Kidney (tissue), 13 donors: ENCODE measurements at regions not wholly inside any gene's neighbourhood (a gene's known extent, or its start where the extent isn't known, plus 50 kb on each side); places are given as distances from the start of the nearest gene placed in this dataset.

Source experiments
- DNase-seq, 5 donors: peaks; one replicate each; pipeline ENCODE4 v3.0.0-alpha.2; 2013 to 2020
- FAIRE-seq: peaks from 2 replicates; lab custom pipeline; 2012; peaks lifted over from hg19 to GRCh38; lab: Jason Lieb, UNC
- H3K27ac ChIP-seq, 2 donors: one replicate each; pipeline ENCODE4 v1.7.0; 2013; ENCODE audit warnings: low read depth in 2 of 2, low read length in 2 of 2, inconsistent platforms in 1 of 2
- H3K27me3 ChIP-seq: one replicate; pipeline ENCODE4 v1.7.1; 2013; ENCODE audit warnings: low read length, inconsistent platforms; ENCODE audit not compliant: control insufficient read depth, insufficient read depth
- H3K36me3 ChIP-seq, 3 donors: one replicate each; pipeline versions ENCODE4 v1.7.0 to v1.7.1; 2013; ENCODE audit warnings: low read length in 3 of 3, control low read depth in 1 of 3, inconsistent platforms in 1 of 3; ENCODE audit not compliant: insufficient read depth in 3 of 3, control insufficient read depth in 2 of 3
- H3K4me1 ChIP-seq, 3 donors: one replicate each; pipeline versions ENCODE4 v1.7.0 to v1.7.1; 2013; ENCODE audit warnings: low read length in 3 of 3, inconsistent platforms in 1 of 3, low read depth in 1 of 3; ENCODE audit not compliant: control insufficient read depth in 2 of 3, insufficient read depth in 2 of 3
- H3K4me3 ChIP-seq, 3 donors: one replicate each; pipeline versions ENCODE4 v1.7.0 to v1.8.1; 2013; ENCODE audit warnings: low read length in 3 of 3, control low read depth in 1 of 3, inconsistent platforms in 1 of 3
- H3K9ac ChIP-seq, 3 donors: one replicate each; pipeline versions ENCODE4 v1.7.0 to v1.7.1; 2013; ENCODE audit warnings: low read length in 3 of 3, control low read depth in 1 of 3, inconsistent platforms in 1 of 3
- H3K9me3 ChIP-seq, 3 donors: one replicate each; pipeline versions ENCODE4 v1.7.0 to v1.7.1; 2013; ENCODE audit warnings: low read length in 3 of 3, control low read depth in 1 of 3, inconsistent platforms in 1 of 3; ENCODE audit not compliant: control insufficient read depth in 2 of 3, insufficient read depth in 1 of 3
- intact Hi-C: fragments of 100-400 bp; cut with DNase I; formaldehyde crosslinking; loops from one replicate; pipeline ENCODE4 v1.11.1; 2022
- TF ChIP-seq, protein P1 (sequence below): IDR thresholded peaks from 3 replicates; pipeline ENCODE4 v1.5.1; 2012; ENCODE audit warnings: mild to moderate bottlenecking, moderate library complexity, borderline replicate concordance; ENCODE audit not compliant: insufficient read depth; ENCODE audit errors: extremely low read depth
- donor health status: control.
- donor health status: control.
- donor health status: control.
- donor health status: control.
- donor health status: control.
- donor health status: DM: yes; HTN: yes; CAD: no.
- donor health status: Normal renal cell carcinoma (clear cell type).

DNA sequence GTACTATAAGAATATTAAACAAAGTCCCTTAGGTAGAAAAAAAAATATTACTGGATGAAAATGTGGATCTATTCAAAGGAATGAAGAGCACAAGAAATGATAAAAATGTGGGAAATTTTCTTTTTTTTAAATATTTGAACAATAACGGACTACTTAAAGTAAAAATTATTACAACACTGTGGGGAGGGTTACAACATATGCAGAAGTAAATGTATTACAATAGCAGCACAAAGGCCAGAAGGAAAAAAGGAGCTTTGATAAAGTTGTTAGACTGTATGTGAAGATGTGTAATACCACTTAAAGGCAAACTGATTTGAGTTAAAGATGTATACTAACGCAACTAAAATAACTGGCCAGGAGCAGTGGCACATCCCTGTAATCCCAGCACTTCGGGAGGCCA lies 427.1 kb downstream of the SHQ1 start:
- H3K27me3 ChIP-seq, result no peaks in the 10 kb centered on the region
- TF ChIP-seq, protein P1, sequence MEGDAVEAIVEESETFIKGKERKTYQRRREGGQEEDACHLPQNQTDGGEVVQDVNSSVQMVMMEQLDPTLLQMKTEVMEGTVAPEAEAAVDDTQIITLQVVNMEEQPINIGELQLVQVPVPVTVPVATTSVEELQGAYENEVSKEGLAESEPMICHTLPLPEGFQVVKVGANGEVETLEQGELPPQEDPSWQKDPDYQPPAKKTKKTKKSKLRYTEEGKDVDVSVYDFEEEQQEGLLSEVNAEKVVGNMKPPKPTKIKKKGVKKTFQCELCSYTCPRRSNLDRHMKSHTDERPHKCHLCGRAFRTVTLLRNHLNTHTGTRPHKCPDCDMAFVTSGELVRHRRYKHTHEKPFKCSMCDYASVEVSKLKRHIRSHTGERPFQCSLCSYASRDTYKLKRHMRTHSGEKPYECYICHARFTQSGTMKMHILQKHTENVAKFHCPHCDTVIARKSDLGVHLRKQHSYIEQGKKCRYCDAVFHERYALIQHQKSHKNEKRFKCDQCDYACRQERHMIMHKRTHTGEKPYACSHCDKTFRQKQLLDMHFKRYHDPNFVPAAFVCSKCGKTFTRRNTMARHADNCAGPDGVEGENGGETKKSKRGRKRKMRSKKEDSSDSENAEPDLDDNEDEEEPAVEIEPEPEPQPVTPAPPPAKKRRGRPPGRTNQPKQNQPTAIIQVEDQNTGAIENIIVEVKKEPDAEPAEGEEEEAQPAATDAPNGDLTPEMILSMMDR, result no peak
- H3K9ac ChIP-seq, result no peak overlapping the region
- no peak overlapping the region for H3K27ac ChIP-seq
- intact Hi-C loops, result no loop called here
- FAIRE-seq, result no peak
- H3K4me1 ChIP-seq, result no peaks in the 10 kb centered on the region
- peaks cover 0 to 6% (median 3%) of the 10 kb centered on the region in 3 donors for H3K9me3 ChIP-seq
- no peak overlapping the region for H3K4me3 ChIP-seq
- DNase-seq, result no peak
- no peaks in the 10 kb centered on the region for H3K36me3 ChIP-seq

DNA sequence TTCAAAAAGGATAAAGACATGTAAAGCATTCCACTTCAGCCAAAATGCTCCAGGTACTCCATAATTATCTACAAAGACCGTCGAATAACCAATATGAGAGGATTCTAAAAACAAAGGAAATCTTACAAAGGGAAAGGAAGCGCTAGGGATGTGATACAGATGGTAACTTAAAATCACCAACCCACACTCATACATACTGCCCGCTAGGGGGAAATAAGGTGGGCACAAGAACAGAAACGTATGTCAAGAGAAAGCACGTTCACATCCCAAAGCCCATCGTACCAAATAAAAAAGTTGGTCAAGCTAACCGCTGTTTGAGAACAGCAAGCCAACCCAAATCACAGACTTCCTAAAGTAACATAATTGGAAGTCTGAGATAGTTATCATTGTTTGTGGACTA lies 429.4 kb downstream of the SHQ1 start:
- TF ChIP-seq, protein P1, result no peak
- no peak overlapping the region for H3K27ac ChIP-seq
- no peaks in the 10 kb centered on the region for H3K4me1 ChIP-seq
- intact Hi-C loops, result no loop called here
- H3K9ac ChIP-seq, result no peak overlapping the region
- no peaks in the 10 kb centered on the region for H3K27me3 ChIP-seq
- no peak for FAIRE-seq
- H3K9me3 ChIP-seq, result peaks cover 0 to 6% (median 3%) of the 10 kb centered on the region in 3 donors
- no peaks in the 10 kb centered on the region for H3K36me3 ChIP-seq
- DNase-seq, result no peak
- no peak overlapping the region for H3K4me3 ChIP-seq

DNA sequence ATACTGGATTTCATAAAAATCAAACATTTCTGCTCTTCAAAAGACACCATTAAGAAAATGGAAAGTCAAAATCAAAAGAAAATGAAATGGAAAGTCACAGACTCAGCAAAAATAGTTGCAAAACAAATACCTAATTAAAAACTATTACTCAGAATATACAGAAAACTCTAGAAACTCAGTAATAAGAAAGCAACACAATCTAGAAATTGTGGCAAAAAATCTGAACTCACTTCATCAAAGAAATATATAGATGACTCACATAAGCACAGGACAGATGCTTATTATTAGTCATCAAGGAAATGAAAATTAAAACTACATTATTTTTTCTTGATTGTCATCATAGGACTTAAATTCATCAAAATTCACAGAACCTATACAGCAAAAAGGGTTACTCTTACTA lies 430.0 kb downstream of the SHQ1 start:
- TF ChIP-seq, protein P1, result no peak
- Histone ChIP-seq H3K27ac (no peak overlapping the region), H3K4me3 (no peak overlapping the region), H3K9ac (no peak overlapping the region), H3K27me3 (no peaks in the 10 kb centered on the region), H3K36me3 (no peaks in the 10 kb centered on the region), H3K4me1 (no peaks in the 10 kb centered on the region), H3K9me3 (peaks cover 0 to 6% (median 3%) of the 10 kb centered on the region in 3 donors)
- FAIRE-seq, result peak; percentile 35
- intact Hi-C loops, result no loop called here
- DNase-seq, result no peak

DNA sequence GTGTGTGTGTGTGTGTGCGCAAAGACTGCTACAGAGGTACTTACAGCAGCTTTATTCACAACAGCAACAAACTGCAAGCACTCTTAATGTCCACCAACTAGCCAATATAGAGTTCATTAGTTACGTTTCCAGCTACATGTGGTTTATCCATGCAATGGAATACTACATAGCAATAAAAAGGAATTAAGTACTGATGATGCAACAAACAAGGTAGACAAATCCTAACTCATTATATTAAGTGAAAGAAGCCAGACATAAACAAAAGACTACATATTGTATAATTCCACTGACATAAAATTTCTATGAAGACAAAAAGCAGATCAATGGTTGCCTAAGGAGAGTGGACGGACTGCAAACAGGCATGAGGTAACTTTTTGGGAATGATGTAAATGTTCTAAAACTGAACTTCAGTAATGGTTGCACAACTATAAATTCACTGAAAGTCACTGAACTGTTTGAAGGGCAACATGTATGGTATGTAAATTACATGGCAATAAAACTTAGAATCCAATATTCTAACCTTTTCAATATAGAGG lies 433.7 kb downstream of the SHQ1 start:
- Histone ChIP-seq H3K9me3 (no peaks in the 10 kb centered on the region), H3K4me3 (no peak overlapping the region), H3K4me1 (peaks cover 0 to 3% (median 2%) of the 10 kb centered on the region in 3 donors), H3K27me3 (no peaks in the 10 kb centered on the region), H3K9ac (no peak overlapping the region), H3K27ac (no peak overlapping the region), H3K36me3 (no peaks in the 10 kb centered on the region)
- no peak for DNase-seq
- intact Hi-C loops, result no loop called here
- FAIRE-seq, result no peak
- TF ChIP-seq, protein P1, result no peak
